Esophagus muscularis mucosa (tissue), 4 donors: ENCODE measurements at regions not wholly inside any gene's neighbourhood (a gene's known extent, or its start where the extent isn't known, plus 50 kb on each side); places are given as distances from the start of the nearest gene placed in this dataset.

Experiments
- CTCF ChIP-seq, 3 experiments: fragments of 200-600 bp in 2 of 3; fragments of 450-650 bp in 1 of 3; sonication (generic) in 2 of 3; IDR thresholded peaks; one replicate each; pipeline ENCODE4 v1.5.1; 2017 to 2019; ENCODE audit warnings: antibody characterized with exemption in 3 of 3, mild to moderate bottlenecking in 2 of 3, moderate library complexity in 1 of 3
- EP300 ChIP-seq: sonication (generic); formaldehyde crosslinking; IDR thresholded peaks from one replicate; pipeline ENCODE4 v1.6.1; 2017; ENCODE audit warnings: antibody characterized with exemption
- POLR2A ChIP-seq: fragments of 450-650 bp; IDR thresholded peaks from one replicate; pipeline ENCODE4 v1.6.1; 2017; ENCODE audit warnings: antibody characterized with exemption, moderate library complexity, mild to moderate bottlenecking, low read depth
- POLR2AphosphoS5 ChIP-seq, 2 donors: sonication (generic); formaldehyde crosslinking; IDR thresholded peaks; one replicate each; pipeline ENCODE4 v1.6.1; 2017; ENCODE audit warnings: antibody characterized with exemption in 2 of 2

- TF ChIP-seq CTCF (IDR thresholded peaks at IDR 0.05) (no peak), POLR2AphosphoS5 (IDR thresholded peaks at IDR 0.05) (no peak), POLR2A (no peak), EP300 (no peak)
These were observed 282.9 kb upstream of the ATP10B start for GRCh38 chr5:161134956-161135355.
